ENCODE measurements at regions not wholly inside any gene's neighbourhood (a gene's known extent, or its start where the extent isn't known, plus 50 kb on each side); places are given as distances from the start of the nearest gene placed in this dataset.

DNA sequence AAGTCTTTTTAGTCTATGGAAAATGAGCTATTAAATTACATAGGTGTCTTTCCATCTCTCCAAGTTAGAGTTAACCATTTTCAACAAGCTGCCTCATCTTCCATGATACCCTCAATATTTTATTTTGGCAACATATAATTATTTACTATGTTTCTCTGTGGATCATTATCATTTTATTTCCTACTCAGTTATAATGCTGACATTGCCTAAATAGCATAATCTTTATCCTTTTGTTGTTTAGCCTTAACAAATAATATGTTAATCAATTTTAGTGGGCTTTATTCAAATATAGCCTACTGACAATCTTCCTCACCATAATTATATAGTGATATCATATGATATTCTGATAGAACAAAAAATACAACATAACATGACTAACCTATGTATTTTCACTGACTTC is 1044.8 kb upstream of the FOXG1 start:
- CTCF ChIA-PET: no interaction called here
- Histone ChIP-seq H3K36me3 (ENCODE audit: insufficient read depth, low read length, poor library complexity, severe bottlenecking) (no peaks in the 10 kb centered on the region), H3K9me3 (ENCODE audit: low read depth, low read length, poor library complexity, severe bottlenecking) (peaks cover 20% of the 10 kb centered on the region), H3K4me1 (ENCODE audit: insufficient read depth, low read length, poor library complexity, severe bottlenecking) (no peaks in the 10 kb centered on the region), H3K27me3 (replicated peaks; ENCODE audit: insufficient read depth, low read depth, low read length, poor library complexity) (no peaks in the 10 kb centered on the region), H3K27ac (ENCODE audit: low read depth, low read length, poor library complexity, severe bottlenecking) (no peak overlapping the region), H3K4me3 (ENCODE audit: low read depth, low read length, poor library complexity, severe bottlenecking) (no peak overlapping the region)
- intact Hi-C loops (cut with micrococcal nuclease; ENCODE audit: unreplicated experiment): no loop called here
- BruUV-seq (replicated peaks): no TSS peak
- POLR2A ChIA-PET (ENCODE audit: low non-redundant PET): no interaction called here
- TF ChIP-seq EZH2 (IDR thresholded peaks at IDR 0.05; ENCODE audit: borderline replicate concordance, low read depth, low read length, poor library complexity, severe bottlenecking): no peak
- TF ChIP-seq, protein P1, sequence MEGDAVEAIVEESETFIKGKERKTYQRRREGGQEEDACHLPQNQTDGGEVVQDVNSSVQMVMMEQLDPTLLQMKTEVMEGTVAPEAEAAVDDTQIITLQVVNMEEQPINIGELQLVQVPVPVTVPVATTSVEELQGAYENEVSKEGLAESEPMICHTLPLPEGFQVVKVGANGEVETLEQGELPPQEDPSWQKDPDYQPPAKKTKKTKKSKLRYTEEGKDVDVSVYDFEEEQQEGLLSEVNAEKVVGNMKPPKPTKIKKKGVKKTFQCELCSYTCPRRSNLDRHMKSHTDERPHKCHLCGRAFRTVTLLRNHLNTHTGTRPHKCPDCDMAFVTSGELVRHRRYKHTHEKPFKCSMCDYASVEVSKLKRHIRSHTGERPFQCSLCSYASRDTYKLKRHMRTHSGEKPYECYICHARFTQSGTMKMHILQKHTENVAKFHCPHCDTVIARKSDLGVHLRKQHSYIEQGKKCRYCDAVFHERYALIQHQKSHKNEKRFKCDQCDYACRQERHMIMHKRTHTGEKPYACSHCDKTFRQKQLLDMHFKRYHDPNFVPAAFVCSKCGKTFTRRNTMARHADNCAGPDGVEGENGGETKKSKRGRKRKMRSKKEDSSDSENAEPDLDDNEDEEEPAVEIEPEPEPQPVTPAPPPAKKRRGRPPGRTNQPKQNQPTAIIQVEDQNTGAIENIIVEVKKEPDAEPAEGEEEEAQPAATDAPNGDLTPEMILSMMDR (conservative IDR thresholded peaks at IDR 0.05; ENCODE audit: low read depth, low read length): no peak
- no peak for DNase-seq (ENCODE audit: low spot score)

- no peaks in the 10 kb centered on the region for H3K4me1 ChIP-seq (ENCODE audit: insufficient read depth, low read length, poor library complexity, severe bottlenecking)
- H3K27me3 ChIP-seq (replicated peaks; ENCODE audit: insufficient read depth, low read depth, low read length, poor library complexity): no peaks in the 10 kb centered on the region
- no peak overlapping the region for H3K4me3 ChIP-seq (ENCODE audit: low read depth, low read length, poor library complexity, severe bottlenecking)
- no peak overlapping the region for H3K27ac ChIP-seq (ENCODE audit: low read depth, low read length, poor library complexity, severe bottlenecking)
- CTCF ChIA-PET: no interaction called here
- intact Hi-C loops (cut with micrococcal nuclease; ENCODE audit: unreplicated experiment): no loop called here
- no TSS peak for BruUV-seq (replicated peaks)
- H3K9me3 ChIP-seq (ENCODE audit: low read depth, low read length, poor library complexity, severe bottlenecking): peaks cover 16% of the 10 kb centered on the region
- no peak for DNase-seq (ENCODE audit: low spot score)
- TF ChIP-seq, protein P1 (conservative IDR thresholded peaks at IDR 0.05; ENCODE audit: low read depth, low read length): no peak
- no peak for TF ChIP-seq EZH2 (IDR thresholded peaks at IDR 0.05; ENCODE audit: borderline replicate concordance, low read depth, low read length, poor library complexity, severe bottlenecking)
- POLR2A ChIA-PET (ENCODE audit: low non-redundant PET): no interaction called here
- H3K36me3 ChIP-seq (ENCODE audit: insufficient read depth, low read length, poor library complexity, severe bottlenecking): no peaks in the 10 kb centered on the region
These were observed 1041.1 kb upstream of the FOXG1 start for GRCh38 chr14:27725482-27725881.

DNA sequence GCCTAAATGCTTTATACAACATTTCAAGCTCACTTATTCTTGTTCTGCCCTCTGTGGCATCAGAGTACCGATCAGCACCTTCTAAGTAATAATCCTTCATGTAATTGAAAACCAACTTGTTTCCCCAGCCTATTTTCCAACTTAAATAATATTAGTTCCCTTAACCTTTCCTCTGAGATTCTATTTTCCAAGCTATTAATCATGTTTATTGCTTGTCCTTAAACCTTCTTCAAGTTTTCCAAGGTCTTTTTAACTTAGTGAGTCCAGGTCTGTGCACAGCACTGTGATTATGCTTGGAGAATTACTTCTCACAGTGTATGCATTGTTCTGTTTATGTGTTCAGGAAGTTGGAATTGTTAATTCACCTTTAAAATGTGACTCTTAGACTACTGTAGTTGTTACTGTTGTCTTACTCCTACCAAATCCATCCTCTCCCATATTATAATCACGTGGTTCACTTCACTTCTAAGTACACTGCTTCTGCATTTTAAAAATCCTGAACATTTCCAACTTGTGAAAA is 1039.3 kb upstream of the FOXG1 start:
- POLR2A ChIA-PET (ENCODE audit: low non-redundant PET): no interaction called here
- intact Hi-C loops (cut with micrococcal nuclease; ENCODE audit: unreplicated experiment): no loop called here
- no peak for TF ChIP-seq EZH2 (IDR thresholded peaks at IDR 0.05; ENCODE audit: borderline replicate concordance, low read depth, low read length, poor library complexity, severe bottlenecking)
- TF ChIP-seq, protein P1 (conservative IDR thresholded peaks at IDR 0.05; ENCODE audit: low read depth, low read length): no peak

More for the DNA sequence above, 1039.3 kb upstream of the FOXG1 start:
- Histone ChIP-seq H3K36me3 (ENCODE audit: insufficient read depth, low read length, poor library complexity, severe bottlenecking) (no peaks in the 10 kb centered on the region), H3K27me3 (replicated peaks; ENCODE audit: insufficient read depth, low read depth, low read length, poor library complexity) (no peaks in the 10 kb centered on the region), H3K27ac (ENCODE audit: low read depth, low read length, poor library complexity, severe bottlenecking) (no peak overlapping the region), H3K9me3 (ENCODE audit: low read depth, low read length, poor library complexity, severe bottlenecking) (peaks cover 8% of the 10 kb centered on the region), H3K4me3 (ENCODE audit: low read depth, low read length, poor library complexity, severe bottlenecking) (no peak overlapping the region), H3K4me1 (ENCODE audit: insufficient read depth, low read length, poor library complexity, severe bottlenecking) (no peaks in the 10 kb centered on the region)
- no TSS peak for BruUV-seq (replicated peaks)
- CTCF ChIA-PET: no interaction called here
- DNase-seq (ENCODE audit: low spot score): no peak

All from A673 (cell line).